ENCODE measurements at regions not wholly inside any gene's neighbourhood (a gene's known extent, or its start where the extent isn't known, plus 50 kb on each side); places are given as distances from the start of the nearest gene placed in this dataset.

- TF ChIP-seq POLR2AphosphoS5 (IDR thresholded peaks at IDR 0.05; ENCODE audit: borderline replicate concordance, low read depth, low read length) (no peak), EZH2 (IDR thresholded peaks at IDR 0.05) (no peak)
Observed at GRCh38 chr18:55893948-55894347, 306.0 kb upstream of the TCF4 start.

Measured in SK-N-MC (cell line).